Testis (tissue), 2 donors: ENCODE measurements at regions not wholly inside any gene's neighbourhood (a gene's known extent, or its start where the extent isn't known, plus 50 kb on each side); places are given as distances from the start of the nearest gene placed in this dataset.
"Not testable (repeated sequence)": the region's sequence is repeated elsewhere in the genome, so short reads cannot be mapped to it uniquely, and the experiment has no call there.

Experiments
- CTCF ChIP-seq, 3 experiments: fragments of 450-650 bp in 2 of 3; fragments of 200-600 bp in 1 of 3; sonication (generic) in 1 of 3; IDR thresholded peaks; one replicate each; pipeline ENCODE4 v1.5.1; 2016 to 2019; ENCODE audit warnings: antibody characterized with exemption in 3 of 3, mild to moderate bottlenecking in 2 of 3, moderate library complexity in 1 of 3
- POLR2A ChIP-seq: fragments of 450-650 bp; IDR thresholded peaks from one replicate; pipeline ENCODE4 v1.6.1; 2017; ENCODE audit warnings: antibody characterized with exemption, mild to moderate bottlenecking, moderate library complexity

DNA sequence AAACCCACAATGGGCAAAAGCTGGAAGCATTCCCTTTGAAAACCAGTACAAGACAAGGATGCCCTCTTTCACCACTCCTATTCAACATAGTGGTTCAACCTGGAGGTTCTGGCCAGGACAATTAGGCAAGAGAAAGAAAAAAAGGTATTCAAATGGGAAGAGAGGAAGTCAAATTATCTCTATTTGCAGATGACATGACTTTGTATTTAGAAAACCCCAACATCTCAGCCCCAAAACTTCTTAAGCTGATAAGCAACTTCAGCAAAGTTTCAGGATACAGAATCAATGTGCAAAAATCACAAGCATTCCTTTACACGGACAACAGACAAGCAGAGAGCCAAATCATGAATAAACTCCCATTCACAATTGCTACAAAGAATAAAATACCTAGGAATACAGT is 246.9 kb downstream of the DMAC1 start:
- TF ChIP-seq CTCF (IDR thresholded peaks at IDR 0.05); POLR2A: not testable (repeated sequence)
